Stimulated activated effector memory CD8-positive, alpha-beta T cell treated with anti-CD3 and anti-CD28 coated beads, Interleukin-12 subunit alpha, Interleukin-12 subunit beta, amount 100 ng/mL, for 72 hours (primary cell): ENCODE measurements at regions not wholly inside any gene's neighbourhood (a gene's known extent, or its start where the extent isn't known, plus 50 kb on each side); places are given as distances from the start of the nearest gene placed in this dataset.
"Not testable (repeated sequence)": the region's sequence is repeated elsewhere in the genome, so short reads cannot be mapped to it uniquely, and the experiment has no call there.

Experiments
- ATAC-seq: fragments of 150-1000 bp; cut with Tn5 transposase; 2 replicates; pipeline ENCODE4 v1.10.0; 2021
- DNase-seq, 2 donors: peaks; one replicate each; pipeline ENCODE4 v3.0.0; 2021 to 2022; ENCODE audit warnings: low spot score in 2 of 2
- H3K27ac Mint-ChIP-seq: one replicate; pipeline ENCODE4 v1.8.0; 2022; ENCODE audit warnings: mild to moderate bottlenecking, mixed read lengths
- H3K36me3 Mint-ChIP-seq: one replicate; pipeline ENCODE4 v1.8.0; 2022; ENCODE audit warnings: mild to moderate bottlenecking, mixed read lengths
- H3K4me1 Mint-ChIP-seq: one replicate; pipeline ENCODE4 v1.8.0; 2022; ENCODE audit warnings: mixed read lengths
- H3K4me3 Mint-ChIP-seq: one replicate; pipeline ENCODE4 v1.8.0; 2022; ENCODE audit warnings: mild to moderate bottlenecking, mixed read lengths
- H3K9me3 Mint-ChIP-seq: one replicate; pipeline ENCODE4 v1.8.0; 2022; ENCODE audit warnings: mixed read lengths

- no peak for ATAC-seq
- DNase-seq: no peak
- Mint-ChIP-seq H3K4me1 (no peaks in the 10 kb centered on the region), H3K4me3 (no peak overlapping the region), H3K9me3 (no peaks in the 10 kb centered on the region), H3K36me3 (no peaks in the 10 kb centered on the region), H3K27ac (no peak overlapping the region)
These were observed 158.4 kb upstream of the RASSF8 start for GRCh38 chr12:25800101-25800500.

- Mint-ChIP-seq H3K4me3 (no peak overlapping the region), H3K27ac (no peak overlapping the region), H3K36me3 (no peaks in the 10 kb centered on the region), H3K9me3 (no peaks in the 10 kb centered on the region), H3K4me1 (no peaks in the 10 kb centered on the region)
- DNase-seq (no peak), ATAC-seq (no peak)
These were observed 156.7 kb upstream of the RASSF8 start for GRCh38 chr12:25801734-25802133.

GRCh38 chr12:25802143-25802542 lies 156.3 kb upstream of the RASSF8 start:
- Mint-ChIP-seq H3K4me1 (no peaks in the 10 kb centered on the region), H3K4me3 (no peak overlapping the region), H3K9me3 (no peaks in the 10 kb centered on the region), H3K27ac (no peak overlapping the region), H3K36me3 (no peaks in the 10 kb centered on the region)
- DNase-seq (no peak), ATAC-seq (no peak)

DNA sequence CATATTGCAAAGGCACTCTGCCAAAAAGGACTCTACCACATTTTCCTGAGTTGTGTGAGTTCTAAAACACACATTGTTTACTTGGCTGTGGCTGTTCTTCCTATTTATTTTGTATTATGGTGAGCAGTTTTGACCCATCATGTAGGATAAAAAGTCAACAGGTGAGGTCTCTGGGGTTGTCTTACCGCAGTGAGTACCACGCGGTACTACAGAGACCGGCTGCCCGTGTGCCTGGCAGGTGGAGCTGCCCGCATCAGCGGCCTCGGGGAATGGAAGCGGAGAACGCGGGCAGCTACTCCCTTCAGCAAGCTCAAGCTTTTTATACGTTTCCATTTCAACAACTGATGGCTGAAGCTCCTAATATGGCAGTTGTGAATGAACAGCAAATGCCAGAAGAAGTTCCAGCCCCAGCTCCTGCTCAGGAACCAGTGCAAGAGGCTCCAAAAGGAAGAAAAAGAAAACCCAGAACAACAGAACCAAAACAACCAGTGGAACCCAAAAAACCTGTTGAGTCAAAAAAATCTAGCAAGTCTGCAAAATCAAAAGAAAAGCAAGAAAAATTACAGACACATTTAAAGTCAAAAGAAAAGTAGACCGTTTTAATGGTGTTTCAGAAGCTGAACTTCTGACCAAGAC lies 155.3 kb upstream of the RASSF8 start:
- H3K4me1 Mint-ChIP-seq, ATAC-seq, H3K4me3 Mint-ChIP-seq, H3K27ac Mint-ChIP-seq, DNase-seq, H3K9me3 Mint-ChIP-seq, H3K36me3 Mint-ChIP-seq: not testable (repeated sequence)

DNA sequence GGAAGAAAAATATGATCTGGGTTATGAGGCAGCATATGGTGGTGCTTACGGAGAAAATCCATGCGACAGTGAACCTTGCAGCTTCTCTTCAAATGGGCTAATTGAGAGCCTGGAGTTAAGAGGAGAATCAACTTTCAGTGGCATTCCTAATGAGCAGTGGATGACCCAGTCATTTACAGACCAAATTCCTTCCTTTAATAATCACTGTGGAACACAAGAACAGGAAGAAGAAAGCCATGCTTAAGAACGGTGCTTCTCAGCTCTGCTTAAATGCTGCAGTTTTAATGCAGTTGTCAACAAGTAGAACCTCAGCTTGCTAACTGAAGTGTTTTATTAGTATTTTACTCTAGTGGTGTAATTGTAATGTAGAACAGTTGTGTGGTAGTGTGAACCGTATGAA lies 154.2 kb upstream of the RASSF8 start:
- H3K27ac Mint-ChIP-seq, H3K4me1 Mint-ChIP-seq, H3K4me3 Mint-ChIP-seq, DNase-seq, H3K9me3 Mint-ChIP-seq, H3K36me3 Mint-ChIP-seq, ATAC-seq: not testable (repeated sequence)

DNA sequence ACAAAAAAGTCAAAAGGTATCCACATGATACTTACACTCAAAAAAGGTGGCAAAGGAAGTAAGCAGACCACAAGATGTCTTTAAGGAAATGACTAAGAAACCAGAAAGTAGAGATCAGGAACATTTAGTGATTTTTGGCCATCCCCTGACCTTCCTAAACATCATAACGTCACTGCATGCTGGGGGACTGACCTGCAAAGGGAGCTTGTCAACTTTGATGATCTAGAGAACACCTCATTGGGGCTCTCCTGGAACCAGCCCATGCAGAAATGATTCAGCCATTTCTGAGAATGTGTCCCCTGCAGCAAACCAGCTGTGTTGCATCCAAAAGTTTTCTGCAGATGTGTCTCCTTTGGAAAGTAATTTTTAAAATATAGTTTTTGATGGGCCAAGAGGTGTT lies 152.2 kb upstream of the RASSF8 start:
- H3K36me3 Mint-ChIP-seq: no peaks in the 10 kb centered on the region
- DNase-seq (no peak), ATAC-seq (peak; percentile 68)
- H3K27ac Mint-ChIP-seq: no peak overlapping the region
- peaks cover 6% of the 10 kb centered on the region for H3K9me3 Mint-ChIP-seq
- no peak overlapping the region for H3K4me3 Mint-ChIP-seq
- H3K4me1 Mint-ChIP-seq: no peaks in the 10 kb centered on the region

DNA sequence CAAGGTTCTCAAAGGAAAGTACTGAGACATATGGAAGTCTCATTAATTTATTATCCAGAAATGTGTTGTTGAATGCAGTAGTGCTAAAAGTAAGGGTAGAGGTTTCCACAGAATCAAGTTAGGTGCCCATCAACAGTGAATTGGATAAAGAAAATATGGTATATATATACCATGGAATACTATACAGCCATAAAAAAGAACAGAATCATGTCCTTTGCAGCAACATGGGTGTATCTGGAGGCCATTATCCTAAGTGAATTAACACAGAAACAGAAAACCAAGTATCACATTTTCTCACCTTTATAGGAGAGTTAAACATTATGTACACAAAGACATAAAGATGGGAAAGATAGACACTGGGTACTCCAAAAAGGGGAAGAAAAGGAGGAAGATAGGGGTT lies 149.9 kb upstream of the RASSF8 start:
- H3K27ac Mint-ChIP-seq: no peak overlapping the region
- H3K4me3 Mint-ChIP-seq: no peak overlapping the region
- DNase-seq (no peak), ATAC-seq (no peak)
- no peaks in the 10 kb centered on the region for H3K4me1 Mint-ChIP-seq
- H3K9me3 Mint-ChIP-seq: peaks cover 6% of the 10 kb centered on the region
- H3K36me3 Mint-ChIP-seq: no peaks in the 10 kb centered on the region

GRCh38 chr12:25810683-25811082 lies 147.8 kb upstream of the RASSF8 start:
- no peaks in the 10 kb centered on the region for H3K36me3 Mint-ChIP-seq
- no peak overlapping the region for H3K27ac Mint-ChIP-seq
- ATAC-seq (no peak), DNase-seq (no peak)
- peaks cover 6% of the 10 kb centered on the region for H3K9me3 Mint-ChIP-seq
- H3K4me3 Mint-ChIP-seq: no peak overlapping the region
- no peaks in the 10 kb centered on the region for H3K4me1 Mint-ChIP-seq

GRCh38 chr12:25811656-25812126 lies 146.8 kb upstream of the RASSF8 start:
- Mint-ChIP-seq H3K4me3 (no peak overlapping the region), H3K9me3 (peaks cover 6% of the 10 kb centered on the region), H3K27ac (no peak overlapping the region), H3K4me1 (no peaks in the 10 kb centered on the region), H3K36me3 (no peaks in the 10 kb centered on the region)
- no peak for DNase-seq
- ATAC-seq: peak; percentile 37

GRCh38 chr12:25812295-25812694 lies 146.2 kb upstream of the RASSF8 start:
- Mint-ChIP-seq H3K9me3 (peaks cover 5% of the 10 kb centered on the region), H3K27ac (no peak overlapping the region), H3K36me3 (no peaks in the 10 kb centered on the region), H3K4me3 (no peak overlapping the region), H3K4me1 (no peaks in the 10 kb centered on the region)
- DNase-seq (no peak), ATAC-seq (no peak)

DNA sequence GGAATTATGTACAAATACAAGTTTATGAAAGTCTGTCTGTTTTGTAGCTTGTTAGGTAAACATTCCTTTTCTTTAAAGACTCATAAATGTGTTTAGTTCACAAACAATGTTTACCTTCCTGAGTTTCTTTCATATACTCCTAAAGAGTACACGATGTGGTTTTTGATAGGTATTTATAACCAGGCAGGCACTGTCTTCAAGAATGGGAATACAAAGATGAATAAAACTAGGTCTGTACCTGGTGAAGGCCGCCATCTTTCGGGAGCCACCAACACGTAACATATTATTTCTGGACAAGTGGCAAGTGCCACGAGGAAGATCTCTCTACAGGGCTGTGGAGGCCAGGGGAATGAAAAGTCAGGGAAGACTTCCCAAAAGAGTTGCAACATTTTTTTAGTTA lies 144.6 kb upstream of the RASSF8 start:
- Mint-ChIP-seq H3K4me3 (no peak overlapping the region), H3K9me3 (no peaks in the 10 kb centered on the region), H3K27ac (no peak overlapping the region), H3K4me1 (no peaks in the 10 kb centered on the region), H3K36me3 (no peaks in the 10 kb centered on the region)
- no peak for ATAC-seq
- DNase-seq: no peak

GRCh38 chr12:25816637-25817036 lies 141.8 kb upstream of the RASSF8 start:
- ATAC-seq (no peak), DNase-seq (no peak)
- no peaks in the 10 kb centered on the region for H3K9me3 Mint-ChIP-seq
- no peak overlapping the region for H3K27ac Mint-ChIP-seq
- H3K36me3 Mint-ChIP-seq: no peaks in the 10 kb centered on the region
- no peaks in the 10 kb centered on the region for H3K4me1 Mint-ChIP-seq
- H3K4me3 Mint-ChIP-seq: no peak overlapping the region

DNA sequence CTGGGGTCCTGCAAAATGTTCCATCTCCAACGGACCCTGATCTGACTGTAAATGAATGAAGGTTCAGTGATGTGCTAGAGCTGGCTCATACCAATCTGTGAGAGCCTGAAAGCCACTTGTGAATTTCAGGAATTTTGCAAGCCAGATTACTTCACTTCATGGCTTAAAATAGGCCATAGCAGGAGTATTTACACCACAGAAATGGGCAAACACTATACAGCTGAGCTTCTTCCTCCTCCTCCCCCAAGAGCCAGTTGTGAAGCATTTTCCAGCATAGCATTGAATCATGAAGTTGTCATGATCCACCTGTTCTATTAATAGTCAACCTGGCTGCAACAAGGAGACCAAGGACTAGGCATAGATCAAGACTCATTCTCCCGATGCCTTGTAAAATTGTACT lies 141.3 kb upstream of the RASSF8 start:
- Mint-ChIP-seq H3K27ac (no peak overlapping the region), H3K9me3 (no peaks in the 10 kb centered on the region), H3K36me3 (no peaks in the 10 kb centered on the region), H3K4me3 (no peak overlapping the region), H3K4me1 (no peaks in the 10 kb centered on the region)
- ATAC-seq (no peak), DNase-seq (no peak)

DNA sequence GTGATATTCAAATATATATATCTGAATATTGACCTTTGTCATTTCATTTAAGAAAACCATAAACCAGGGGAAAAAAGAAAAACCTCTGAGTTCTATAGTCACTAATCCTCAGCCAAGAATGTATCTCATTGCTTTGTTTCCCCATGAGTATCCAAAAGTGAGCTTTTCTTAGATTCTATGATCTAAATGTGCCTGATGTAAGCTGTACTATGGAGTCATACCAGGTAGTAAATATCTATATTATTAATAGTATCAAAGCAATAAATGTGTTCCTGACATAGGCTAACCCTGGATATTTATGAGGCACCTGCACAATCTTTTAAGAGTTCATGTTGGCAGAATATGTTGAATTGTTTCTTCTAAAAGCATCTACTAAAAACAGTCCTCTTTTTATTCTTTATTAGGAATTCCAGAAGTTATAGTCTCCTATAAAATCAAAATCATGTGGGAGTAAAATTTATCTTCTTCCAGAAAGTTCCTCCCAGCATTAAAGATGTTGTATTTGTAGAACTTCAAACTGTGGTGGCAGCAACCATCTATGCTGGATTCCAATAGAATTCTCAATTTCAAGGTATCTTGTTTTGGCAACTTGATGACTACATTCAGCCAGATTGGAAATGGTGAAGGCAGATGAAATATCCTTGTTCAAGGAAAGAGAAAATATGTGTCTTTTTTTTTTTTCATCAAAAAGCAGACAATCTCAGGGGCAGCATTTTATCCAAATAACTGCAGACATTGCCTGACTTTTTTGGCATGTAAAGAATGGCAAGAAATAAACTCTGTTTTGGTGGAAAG lies 139.7 kb upstream of the RASSF8 start:
- H3K27ac Mint-ChIP-seq: no peak overlapping the region
- no peaks in the 10 kb centered on the region for H3K9me3 Mint-ChIP-seq

DNA sequence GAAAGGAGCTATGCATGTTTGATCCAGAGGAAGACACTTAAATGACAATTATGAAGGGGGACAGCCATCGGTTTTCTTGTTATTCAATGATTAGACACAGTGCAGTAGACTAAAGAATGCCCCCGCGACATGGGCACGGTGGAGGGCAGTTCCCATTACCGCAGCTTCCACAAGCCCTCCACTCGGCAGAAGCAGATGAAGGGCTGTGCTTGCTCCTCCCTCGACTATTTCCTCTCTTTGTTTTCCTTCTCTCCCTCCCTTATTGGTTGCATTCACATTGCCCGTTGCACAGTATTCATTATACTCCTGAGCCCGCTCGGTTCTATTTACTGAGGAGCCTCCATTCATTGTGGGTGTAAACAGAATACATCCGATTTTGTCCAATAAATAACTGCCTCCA lies 138.8 kb upstream of the RASSF8 start:
- Mint-ChIP-seq H3K9me3 (no peaks in the 10 kb centered on the region), H3K4me1 (no peaks in the 10 kb centered on the region), H3K27ac (no peak overlapping the region), H3K36me3 (no peaks in the 10 kb centered on the region), H3K4me3 (no peak overlapping the region)
- DNase-seq (no peak), ATAC-seq (no peak)

More for the DNA sequence above, 139.7 kb upstream of the RASSF8 start:
- ATAC-seq (no peak), DNase-seq (no peak)
- Mint-ChIP-seq H3K4me1 (no peaks in the 10 kb centered on the region), H3K36me3 (no peaks in the 10 kb centered on the region), H3K4me3 (no peak overlapping the region)

- ATAC-seq: no peak
- Mint-ChIP-seq H3K27ac (no peak overlapping the region), H3K9me3 (no peaks in the 10 kb centered on the region), H3K4me1 (no peaks in the 10 kb centered on the region), H3K4me3 (no peak overlapping the region), H3K36me3 (no peaks in the 10 kb centered on the region)
- no peak for DNase-seq
These were observed 136.2 kb upstream of the RASSF8 start for GRCh38 chr12:25822281-25822680.
